ENCODE measurements at regions not wholly inside any gene's neighbourhood (a gene's known extent, or its start where the extent isn't known, plus 50 kb on each side); places are given as distances from the start of the nearest gene placed in this dataset.

DNA sequence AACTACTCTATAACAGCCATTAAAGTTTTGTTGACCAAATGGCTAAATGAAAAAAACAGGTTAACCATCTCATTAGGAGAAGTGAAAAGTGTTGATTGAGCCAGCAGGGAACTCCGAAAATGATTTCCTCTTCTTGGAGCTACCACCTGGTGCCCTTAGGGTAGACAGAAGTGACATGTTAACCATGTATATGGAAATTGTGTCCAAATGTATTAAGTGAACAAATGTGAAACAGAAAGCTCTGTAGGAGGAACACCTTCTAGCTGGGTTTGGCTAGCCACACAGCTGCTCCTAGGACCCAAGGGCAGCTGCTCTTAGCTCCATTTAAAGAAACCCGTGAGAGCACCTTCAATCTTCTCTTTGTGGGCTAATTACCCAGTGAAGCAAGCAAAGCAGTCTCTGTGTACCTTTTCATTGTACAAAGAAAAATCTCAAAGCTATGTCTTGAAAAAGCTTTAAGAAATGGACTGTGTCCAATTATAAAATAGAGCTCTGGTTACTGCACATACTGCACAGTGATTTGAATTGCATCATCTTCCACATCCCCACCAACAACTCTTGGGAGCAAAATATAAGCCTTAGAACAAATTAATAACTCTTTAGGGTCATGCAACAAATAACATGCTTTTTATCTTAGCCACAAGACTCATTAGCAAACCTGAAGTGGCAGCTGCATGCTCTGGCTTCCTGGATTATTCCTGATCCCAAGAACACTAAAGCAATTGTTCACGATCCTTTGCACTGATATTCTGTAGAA lies 59.2 kb upstream of the PARM1 start:
- no peaks in the 10 kb centered on the region for H3K79me2 ChIP-seq (ENCODE audit: insufficient read depth, low read length)
- peak overlapping the region; percentile 67 for H3K4me2 ChIP-seq (ENCODE audit: low read depth, low read length, poor library complexity, severe bottlenecking)
- peak overlapping the region; percentile 16 for H2AFZ ChIP-seq (ENCODE audit: low read depth, low read length, severe bottlenecking)
- H3K27me3 ChIP-seq (ENCODE audit: low read length): no peaks in the 10 kb centered on the region
- peak overlapping the region; percentile 16 for H3K4me3 ChIP-seq (ENCODE audit: insufficient read depth, low read length, poor library complexity, severe bottlenecking)
- H4K20me1 ChIP-seq (ENCODE audit: low read depth, low read length): no peaks in the 10 kb centered on the region
- no peaks in the 10 kb centered on the region for H3K9me2 ChIP-seq (replicated peaks; ENCODE audit: insufficient read depth, low read length)
- H3F3A ChIP-seq (ENCODE audit: insufficient read depth): peaks cover 14% of the 10 kb centered on the region
- peak overlapping the region; percentile 29 for H3K9ac ChIP-seq (ENCODE audit: low read length)
- no peaks in the 10 kb centered on the region for H3K9me3 ChIP-seq (ENCODE audit: insufficient read depth, low read length)
- H3K36me3 ChIP-seq (ENCODE audit: low read length): no peaks in the 10 kb centered on the region
- TF ChIP-seq, protein P1, sequence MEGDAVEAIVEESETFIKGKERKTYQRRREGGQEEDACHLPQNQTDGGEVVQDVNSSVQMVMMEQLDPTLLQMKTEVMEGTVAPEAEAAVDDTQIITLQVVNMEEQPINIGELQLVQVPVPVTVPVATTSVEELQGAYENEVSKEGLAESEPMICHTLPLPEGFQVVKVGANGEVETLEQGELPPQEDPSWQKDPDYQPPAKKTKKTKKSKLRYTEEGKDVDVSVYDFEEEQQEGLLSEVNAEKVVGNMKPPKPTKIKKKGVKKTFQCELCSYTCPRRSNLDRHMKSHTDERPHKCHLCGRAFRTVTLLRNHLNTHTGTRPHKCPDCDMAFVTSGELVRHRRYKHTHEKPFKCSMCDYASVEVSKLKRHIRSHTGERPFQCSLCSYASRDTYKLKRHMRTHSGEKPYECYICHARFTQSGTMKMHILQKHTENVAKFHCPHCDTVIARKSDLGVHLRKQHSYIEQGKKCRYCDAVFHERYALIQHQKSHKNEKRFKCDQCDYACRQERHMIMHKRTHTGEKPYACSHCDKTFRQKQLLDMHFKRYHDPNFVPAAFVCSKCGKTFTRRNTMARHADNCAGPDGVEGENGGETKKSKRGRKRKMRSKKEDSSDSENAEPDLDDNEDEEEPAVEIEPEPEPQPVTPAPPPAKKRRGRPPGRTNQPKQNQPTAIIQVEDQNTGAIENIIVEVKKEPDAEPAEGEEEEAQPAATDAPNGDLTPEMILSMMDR (IDR thresholded peaks at IDR 0.05; ENCODE audit: insufficient read depth, low read length, poor library complexity, severe bottlenecking): no peak
- no peak for TF ChIP-seq EZH2phosphoT487 (conservative IDR thresholded peaks at IDR 0.05; ENCODE audit: low read length)
- H3K27ac ChIP-seq (ENCODE audit: low read depth, low read length): peak overlapping the region; percentile 83

DNA sequence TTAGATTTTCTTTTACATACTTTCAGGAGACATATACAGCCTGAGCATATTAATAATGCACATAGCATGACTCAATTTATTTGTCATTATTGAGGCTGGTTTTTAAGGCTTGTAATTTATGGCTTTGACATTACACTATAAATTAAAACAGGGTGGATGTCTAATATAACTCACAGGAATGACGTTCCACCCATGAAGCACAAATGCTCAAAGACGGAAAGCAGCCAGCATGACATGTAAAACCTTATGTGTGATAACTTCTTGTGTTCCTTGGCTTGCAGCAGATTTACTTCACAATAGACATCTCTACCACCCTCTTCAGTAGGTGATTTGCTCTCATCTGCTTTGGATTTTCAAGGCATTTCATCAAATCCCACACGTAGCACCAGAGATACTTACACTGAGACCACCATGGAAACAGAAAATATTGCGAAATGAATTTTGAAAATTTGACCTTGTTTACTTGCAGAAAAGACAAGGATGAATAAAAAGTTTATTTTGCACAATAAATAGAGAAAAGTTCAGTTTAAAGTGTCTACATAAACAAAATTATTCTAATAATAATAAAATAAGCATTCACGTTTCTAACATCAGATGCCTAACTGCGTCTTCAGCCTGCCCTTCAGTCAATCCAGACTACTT lies 64.7 kb upstream of the BTC start:
- no peak overlapping the region for H3K27ac ChIP-seq (ENCODE audit: low read depth, low read length)
- no peak overlapping the region for H3K4me3 ChIP-seq (ENCODE audit: insufficient read depth, low read length, poor library complexity, severe bottlenecking)
- H3K9me3 ChIP-seq (ENCODE audit: insufficient read depth, low read length): no peaks in the 10 kb centered on the region
- H4K20me1 ChIP-seq (ENCODE audit: low read depth, low read length): no peaks in the 10 kb centered on the region
- no peak overlapping the region for H3K4me2 ChIP-seq (ENCODE audit: low read depth, low read length, poor library complexity, severe bottlenecking)
- no peak overlapping the region for H3K9ac ChIP-seq (ENCODE audit: low read length)
- H3K27me3 ChIP-seq (ENCODE audit: low read length): no peaks in the 10 kb centered on the region
- H3K36me3 ChIP-seq (ENCODE audit: low read length): no peaks in the 10 kb centered on the region
- no peaks in the 10 kb centered on the region for H3K79me2 ChIP-seq (ENCODE audit: insufficient read depth, low read length)
- H3F3A ChIP-seq (ENCODE audit: insufficient read depth): no peaks in the 10 kb centered on the region
- H2AFZ ChIP-seq (ENCODE audit: low read depth, low read length, severe bottlenecking): no peak overlapping the region
- no peaks in the 10 kb centered on the region for H3K9me2 ChIP-seq (replicated peaks; ENCODE audit: insufficient read depth, low read length)
- TF ChIP-seq EZH2phosphoT487 (conservative IDR thresholded peaks at IDR 0.05; ENCODE audit: low read length): no peak
- TF ChIP-seq, protein P1 (IDR thresholded peaks at IDR 0.05; ENCODE audit: insufficient read depth, low read length, poor library complexity, severe bottlenecking): no peak

DNA sequence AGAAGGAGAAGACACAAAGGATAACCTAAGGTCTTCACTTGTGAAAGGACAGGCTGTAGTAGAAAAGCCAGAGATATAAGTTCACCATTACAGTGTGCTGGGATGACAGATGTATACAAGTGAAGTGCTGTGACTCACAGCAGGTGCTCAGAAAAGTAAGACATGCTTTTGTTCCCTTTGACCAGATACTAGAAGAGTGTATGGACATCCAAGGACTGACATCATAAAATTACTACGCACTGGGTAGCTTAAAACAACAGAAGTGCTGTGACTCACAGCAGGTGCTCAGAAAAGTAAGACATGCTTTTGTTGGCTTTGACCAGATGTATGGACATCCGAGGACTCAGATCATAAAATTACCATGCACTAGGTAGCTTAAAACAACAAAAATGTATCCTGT lies 61.6 kb upstream of the BTC start:
- Histone ChIP-seq H3K27ac (ENCODE audit: low read depth, low read length) (no peak overlapping the region), H2AFZ (ENCODE audit: low read depth, low read length, severe bottlenecking) (no peak overlapping the region), H3K9ac (ENCODE audit: low read length) (no peak overlapping the region), H3K4me2 (ENCODE audit: low read depth, low read length, poor library complexity, severe bottlenecking) (no peak overlapping the region), H3F3A (ENCODE audit: insufficient read depth) (no peaks in the 10 kb centered on the region), H4K20me1 (ENCODE audit: low read depth, low read length) (no peaks in the 10 kb centered on the region), H3K36me3 (ENCODE audit: low read length) (no peaks in the 10 kb centered on the region), H3K27me3 (ENCODE audit: low read length) (no peaks in the 10 kb centered on the region), H3K9me2 (replicated peaks; ENCODE audit: insufficient read depth, low read length) (no peaks in the 10 kb centered on the region), H3K79me2 (ENCODE audit: insufficient read depth, low read length) (no peaks in the 10 kb centered on the region), H3K4me3 (ENCODE audit: insufficient read depth, low read length, poor library complexity, severe bottlenecking) (no peak overlapping the region), H3K9me3 (ENCODE audit: insufficient read depth, low read length) (peaks cover 3% of the 10 kb centered on the region; the same call in 1 of the 2 replicates)
- no peak for TF ChIP-seq EZH2phosphoT487 (conservative IDR thresholded peaks at IDR 0.05; ENCODE audit: low read length)

DNA sequence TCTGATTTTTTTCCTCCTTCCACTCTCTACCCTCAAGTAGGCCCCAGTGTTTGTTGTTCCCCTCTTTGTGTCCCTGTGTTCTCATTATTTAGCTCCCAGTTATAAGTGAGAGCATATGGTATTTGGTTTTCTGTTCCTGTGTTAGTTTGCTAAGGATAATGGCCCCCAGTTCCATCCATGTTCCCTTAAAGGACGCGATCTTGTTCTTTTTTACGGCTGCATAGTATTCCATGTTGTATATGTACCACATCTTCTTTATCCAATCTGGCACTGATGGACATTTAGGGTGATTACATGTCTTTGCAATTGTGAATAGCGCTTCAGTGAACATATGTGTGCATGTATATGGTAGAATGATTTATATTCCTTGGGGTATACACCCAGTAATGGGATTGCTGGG lies 54.5 kb upstream of the BTC start:
- Histone ChIP-seq H3K36me3 (ENCODE audit: low read length) (no peaks in the 10 kb centered on the region), H3K27ac (ENCODE audit: low read depth, low read length) (no peak overlapping the region), H2AFZ (ENCODE audit: low read depth, low read length, severe bottlenecking) (no peak overlapping the region), H3K9me2 (replicated peaks; ENCODE audit: insufficient read depth, low read length) (no peaks in the 10 kb centered on the region), H3K79me2 (ENCODE audit: insufficient read depth, low read length) (no peaks in the 10 kb centered on the region), H3K4me2 (ENCODE audit: low read depth, low read length, poor library complexity, severe bottlenecking) (no peak overlapping the region), H3K4me3 (ENCODE audit: insufficient read depth, low read length, poor library complexity, severe bottlenecking) (no peak overlapping the region), H3K9ac (ENCODE audit: low read length) (no peak overlapping the region), H4K20me1 (ENCODE audit: low read depth, low read length) (no peaks in the 10 kb centered on the region), H3K9me3 (ENCODE audit: insufficient read depth, low read length) (peaks cover 4% of the 10 kb centered on the region; the same call in 1 of the 2 replicates), H3K27me3 (ENCODE audit: low read length) (no peaks in the 10 kb centered on the region), H3F3A (ENCODE audit: insufficient read depth) (no peaks in the 10 kb centered on the region)
- TF ChIP-seq, protein P1 (IDR thresholded peaks at IDR 0.05; ENCODE audit: insufficient read depth, low read length, poor library complexity, severe bottlenecking): no peak
- TF ChIP-seq EZH2phosphoT487 (conservative IDR thresholded peaks at IDR 0.05; ENCODE audit: low read length): no peak

All from SU-DHL-6 (cell line).